Panc1 (cell line): ENCODE measurements at regions not wholly inside any gene's neighbourhood (a gene's known extent, or its start where the extent isn't known, plus 50 kb on each side); places are given as distances from the start of the nearest gene placed in this dataset.

ENCODE experiments used
- ATAC-seq: fragments of 200-7000 bp; cut with Tn5 transposase; 2 replicates; pipeline ENCODE4 v1.9.1; 2020; ENCODE audit warnings: mild to moderate bottlenecking, moderate library complexity
- BruUV-seq: library from RNA; stranded (reverse); fragments of 400-500 nt; replicated peaks from 2 replicates; lab custom pipeline; 2021; lab: Mats Ljungman, UMichigan
- CTCF ChIA-PET: fragments of 300-600 bp; sonication (Branson Sonifier 250); formaldehyde crosslinking; loops from one replicate; lab custom pipeline; 2022; ENCODE audit warnings: antibody characterized with exemption; lab: Charles Lee
- POLR2A ChIA-PET: fragments of 300-600 bp; sonication (Branson Sonifier 250); formaldehyde crosslinking; loops from one replicate; lab custom pipeline; 2022; ENCODE audit warnings: antibody characterized with exemption; lab: Charles Lee
- DNase-seq: peaks from one replicate; pipeline ENCODE4 v3.0.0-alpha.2; 2010; ENCODE audit warnings: low read depth, low spot score
- H3K27ac ChIP-seq: 2 replicates; pipeline ENCODE4 v1.5.1; 2011; ENCODE audit warnings: mild to moderate bottlenecking, low read length, inconsistent platforms
- H3K27me3 ChIP-seq: fragments of 200-500 bp; sonication (Bioruptor generic); 2 replicates; pipeline ENCODE4 v1.6.0; 2014; ENCODE audit warnings: low read length, inconsistent platforms; ENCODE audit not compliant: control insufficient read depth, insufficient read depth
- H3K36me3 ChIP-seq: fragments of 200-500 bp; sonication (Bioruptor generic); 2 replicates; pipeline ENCODE4 v1.5.1; 2014; ENCODE audit warnings: inconsistent platforms, mild to moderate bottlenecking, low read length, moderate library complexity; ENCODE audit not compliant: control insufficient read depth, insufficient read depth
- H3K4me1 ChIP-seq: 2 replicates; pipeline ENCODE4 v1.5.1; 2011; ENCODE audit warnings: inconsistent platforms, mild to moderate bottlenecking, low read length, moderate library complexity; ENCODE audit not compliant: control insufficient read depth, insufficient read depth
- H3K4me3 ChIP-seq, 2 experiments: 2 replicates each; pipeline ENCODE4 v1.5.1; 2011 to 2012; ENCODE audit warnings: low read depth in 2 of 2, low read length in 2 of 2, mild to moderate bottlenecking in 2 of 2, inconsistent platforms in 1 of 2, moderate library complexity in 1 of 2
- H3K9me3 ChIP-seq: fragments of 200-500 bp; sonication (Bioruptor generic); 2 replicates; pipeline ENCODE4 v1.5.1; 2014; ENCODE audit warnings: low read depth, mild to moderate bottlenecking, inconsistent platforms, low read length, moderate library complexity; ENCODE audit not compliant: control insufficient read depth, insufficient read depth
- CTCF ChIP-seq: fragments of 450-650 bp; IDR thresholded peaks from 2 replicates; pipeline ENCODE4 v1.5.1; 2017; ENCODE audit warnings: mild to moderate bottlenecking
- POLR2AphosphoS5 ChIP-seq: IDR thresholded peaks from 2 replicates; pipeline ENCODE4 v1.6.1; 2012; ENCODE audit warnings: mild to moderate bottlenecking, low read depth, low read length, moderate library complexity
- REST ChIP-seq, 2 experiments: IDR thresholded peaks; 2 replicates each; pipeline ENCODE4 v1.6.1; 2011 to 2012; ENCODE audit warnings: low read depth in 2 of 2, control low read depth in 1 of 2, low read length in 1 of 2, mild to moderate bottlenecking in 1 of 2, moderate library complexity in 1 of 2; ENCODE audit not compliant: insufficient read depth in 1 of 2
- SIN3A ChIP-seq: IDR thresholded peaks from 2 replicates; pipeline ENCODE4 v1.6.1; 2012; ENCODE audit warnings: low read depth, mild to moderate bottlenecking, low read length, moderate library complexity, borderline replicate concordance; ENCODE audit not compliant: insufficient read depth
- TCF7L2 ChIP-seq: IDR thresholded peaks from 2 replicates; pipeline ENCODE4 v1.6.1; 2011; ENCODE audit warnings: mild to moderate bottlenecking, low read depth, low read length, inconsistent platforms
- in situ Hi-C: cut with HindIII; loops from 2 replicates; pipeline ENCODE4 v1.10.0; 2016; ENCODE audit warnings: low sequenced_read_pairs, low pct_unique_long_range_greater_than_20kb
- intact Hi-C: fragments of 100-400 bp; cut with micrococcal nuclease; formaldehyde crosslinking; loops from one replicate; pipeline ENCODE4 v1.10.0; 2022; ENCODE audit not compliant: unreplicated experiment

GRCh38 chr17:34758718-34759117 is 179.3 kb downstream of the TMEM132E start:
- in situ Hi-C loops: no loop called here
- intact Hi-C loops: no loop called here
- ATAC-seq (no peak), DNase-seq (no peak)
- no peaks in the 10 kb centered on the region for H3K9me3 ChIP-seq
- CTCF ChIA-PET: no interaction called here
- POLR2A ChIA-PET: interaction anchor here (0.6 kb wide), 1 partner anchor 183 kb away, joined by 7 read pairs; no protein-coding TSS in a partner anchor
- no TSS peak for BruUV-seq
- no peaks in the 10 kb centered on the region for H3K27me3 ChIP-seq
- no peaks in the 10 kb centered on the region for H3K4me1 ChIP-seq
- no peak overlapping the region for H3K4me3 ChIP-seq
- no peak overlapping the region for H3K27ac ChIP-seq
- no peaks in the 10 kb centered on the region for H3K36me3 ChIP-seq
- TF ChIP-seq REST (IDR thresholded peaks at IDR 0.05; ENCODE audit: insufficient read depth in 1 of 2, low read depth in 2 of 2, low read length in 1 of 2) (no peak), SIN3A (no peak), POLR2AphosphoS5 (no peak), CTCF (no peak), TCF7L2 (no peak)

GRCh38 chr17:34758316-34758715 is 178.9 kb downstream of the TMEM132E start:
- TF ChIP-seq POLR2AphosphoS5 (no peak), SIN3A (no peak), CTCF (no peak)
- H3K27me3 ChIP-seq: no peaks in the 10 kb centered on the region; the same call in 1 of the 2 replicates
- no peak overlapping the region for H3K27ac ChIP-seq
- H3K4me1 ChIP-seq: no peaks in the 10 kb centered on the region
- no TSS peak for BruUV-seq
- ATAC-seq (no peak), DNase-seq (no peak)
- no peaks in the 10 kb centered on the region for H3K9me3 ChIP-seq
- intact Hi-C loops (no loop called here), in situ Hi-C loops (no loop called here)
- ChIA-PET POLR2A (no interaction called here), CTCF (no interaction called here)
- no peak overlapping the region for H3K4me3 ChIP-seq
- no peaks in the 10 kb centered on the region for H3K36me3 ChIP-seq
